A673 (cell line): ENCODE measurements at regions not wholly inside any gene's neighbourhood (a gene's known extent, or its start where the extent isn't known, plus 50 kb on each side); places are given as distances from the start of the nearest gene placed in this dataset.
A peak's percentile ranks its signal among the peaks of the same experiment; 100 is the strongest.

Source experiments
- BruUV-seq: library from RNA; stranded (reverse); fragments of 400-500 nt; replicated peaks from 2 replicates; lab custom pipeline; 2021; lab: Mats Ljungman, UMichigan
- CTCF ChIA-PET: fragments of 300-600 bp; sonication (Branson Sonifier 250); formaldehyde crosslinking; loops from one replicate; lab custom pipeline; 2022; ENCODE audit warnings: antibody characterized with exemption; lab: Charles Lee
- POLR2A ChIA-PET: fragments of 300-600 bp; sonication (Branson Sonifier 250); formaldehyde crosslinking; loops from one replicate; lab custom pipeline; 2022; ENCODE audit warnings: antibody characterized with exemption; ENCODE audit not compliant: low non-redundant PET; lab: Charles Lee
- DNase-seq: peaks from one replicate; pipeline ENCODE4 v3.0.0-alpha.2; 2015; ENCODE audit warnings: low spot score
- H3K27ac ChIP-seq: fragments of 200-600 bp; sonication (generic); 2 replicates; pipeline ENCODE4 v1.5.1; 2016; ENCODE audit warnings: mixed run types, low read depth, mild to moderate bottlenecking, mixed read lengths, antibody characterized with exemption, low read length; ENCODE audit not compliant: poor library complexity, severe bottlenecking
- H3K27me3 ChIP-seq: fragments of 200-600 bp; sonication (generic); replicated peaks from 2 replicates; pipeline ENCODE4 v1.6.1; 2017; ENCODE audit warnings: mixed run types, low read depth, mild to moderate bottlenecking, mixed read lengths, antibody characterized with exemption, low read length; ENCODE audit not compliant: insufficient read depth, poor library complexity
- H3K36me3 ChIP-seq: fragments of 200-600 bp; sonication (generic); 2 replicates; pipeline ENCODE4 v1.6.1; 2016; ENCODE audit warnings: mixed run types, mild to moderate bottlenecking, mixed read lengths, antibody characterized with exemption, low read length; ENCODE audit not compliant: insufficient read depth, poor library complexity, severe bottlenecking
- H3K4me1 ChIP-seq: fragments of 200-600 bp; sonication (generic); 2 replicates; pipeline ENCODE4 v1.6.1; 2017; ENCODE audit warnings: mixed run types, mild to moderate bottlenecking, mixed read lengths, antibody characterized with exemption, low read length; ENCODE audit not compliant: insufficient read depth, poor library complexity, severe bottlenecking
- H3K4me3 ChIP-seq: fragments of 200-600 bp; sonication (generic); 2 replicates; pipeline ENCODE4 v1.5.1; 2016; ENCODE audit warnings: low read depth, mixed run types, mild to moderate bottlenecking, mixed read lengths, low read length; ENCODE audit not compliant: poor library complexity, severe bottlenecking
- H3K9me3 ChIP-seq: fragments of 200-600 bp; sonication (generic); 2 replicates; pipeline ENCODE4 v1.6.1; 2016; ENCODE audit warnings: mixed run types, low read depth, mild to moderate bottlenecking, mixed read lengths, antibody characterized with exemption, low read length; ENCODE audit not compliant: poor library complexity, severe bottlenecking
- EZH2 ChIP-seq: fragments of 200-600 bp; sonication (generic); IDR thresholded peaks from 2 replicates; pipeline ENCODE4 v1.6.1; 2017; ENCODE audit warnings: borderline replicate concordance, low read depth, mild to moderate bottlenecking, mixed read lengths, antibody characterized with exemption, low read length; ENCODE audit not compliant: poor library complexity, severe bottlenecking
- intact Hi-C: fragments of 100-400 bp; cut with micrococcal nuclease; formaldehyde crosslinking; loops from one replicate; pipeline ENCODE4 v1.10.0; 2022; ENCODE audit not compliant: unreplicated experiment
- TF ChIP-seq, protein P1 (sequence below): fragments of 300-800, 200-600 bp; sonication (generic); conservative IDR thresholded peaks from 2 replicates; pipeline ENCODE4 v1.5.1; 2017; ENCODE audit warnings: low read depth, mild to moderate bottlenecking, antibody characterized with exemption, low read length, moderate library complexity, mixed read lengths

GRCh38 chr12:48280572-48280971 is 70.1 kb downstream of the ZNF641 start:
- Histone ChIP-seq H3K9me3 (peaks cover 12% of the 10 kb centered on the region), H3K36me3 (no peaks in the 10 kb centered on the region), H3K27ac (no peak overlapping the region), H3K27me3 (no peaks in the 10 kb centered on the region), H3K4me3 (no peak overlapping the region), H3K4me1 (peaks cover 5% of the 10 kb centered on the region)
- DNase-seq = no peak
- ChIA-PET POLR2A (no interaction called here), CTCF (no interaction called here)
- intact Hi-C loops = no loop called here
- no TSS peak for BruUV-seq
- TF ChIP-seq, protein P1, sequence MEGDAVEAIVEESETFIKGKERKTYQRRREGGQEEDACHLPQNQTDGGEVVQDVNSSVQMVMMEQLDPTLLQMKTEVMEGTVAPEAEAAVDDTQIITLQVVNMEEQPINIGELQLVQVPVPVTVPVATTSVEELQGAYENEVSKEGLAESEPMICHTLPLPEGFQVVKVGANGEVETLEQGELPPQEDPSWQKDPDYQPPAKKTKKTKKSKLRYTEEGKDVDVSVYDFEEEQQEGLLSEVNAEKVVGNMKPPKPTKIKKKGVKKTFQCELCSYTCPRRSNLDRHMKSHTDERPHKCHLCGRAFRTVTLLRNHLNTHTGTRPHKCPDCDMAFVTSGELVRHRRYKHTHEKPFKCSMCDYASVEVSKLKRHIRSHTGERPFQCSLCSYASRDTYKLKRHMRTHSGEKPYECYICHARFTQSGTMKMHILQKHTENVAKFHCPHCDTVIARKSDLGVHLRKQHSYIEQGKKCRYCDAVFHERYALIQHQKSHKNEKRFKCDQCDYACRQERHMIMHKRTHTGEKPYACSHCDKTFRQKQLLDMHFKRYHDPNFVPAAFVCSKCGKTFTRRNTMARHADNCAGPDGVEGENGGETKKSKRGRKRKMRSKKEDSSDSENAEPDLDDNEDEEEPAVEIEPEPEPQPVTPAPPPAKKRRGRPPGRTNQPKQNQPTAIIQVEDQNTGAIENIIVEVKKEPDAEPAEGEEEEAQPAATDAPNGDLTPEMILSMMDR = no peak
- no peak for TF ChIP-seq EZH2

DNA sequence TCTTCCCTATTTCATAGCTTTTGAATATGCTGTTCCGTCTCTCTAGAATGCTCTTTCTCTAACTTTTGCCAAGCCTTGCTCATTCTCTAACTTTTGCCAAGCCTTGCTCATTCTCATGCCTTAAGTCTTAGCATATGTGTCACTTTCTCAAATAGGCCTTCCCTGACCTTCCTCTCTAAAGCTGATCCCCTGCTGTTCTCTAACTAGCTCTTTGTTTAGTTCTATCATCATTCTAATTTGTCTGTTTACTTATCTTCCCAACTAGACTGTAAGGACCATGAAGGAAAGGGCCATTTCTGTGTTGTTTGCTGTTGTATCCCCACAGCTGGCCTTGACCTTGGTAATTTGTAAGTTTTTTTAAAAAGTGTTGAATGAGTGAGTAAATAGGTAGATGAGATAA is 71.1 kb downstream of the ZNF641 start:
- H3K4me3 ChIP-seq = no peak overlapping the region
- peak; percentile 14 for DNase-seq
- H3K27ac ChIP-seq = no peak overlapping the region
- no peaks in the 10 kb centered on the region for H3K27me3 ChIP-seq
- no TSS peak for BruUV-seq
- TF ChIP-seq EZH2 = no peak
- TF ChIP-seq, protein P1 = no peak
- intact Hi-C loops = no loop called here
- POLR2A ChIA-PET = no interaction called here
- CTCF ChIA-PET = no interaction called here
- H3K36me3 ChIP-seq = no peaks in the 10 kb centered on the region
- H3K9me3 ChIP-seq = peaks cover 12% of the 10 kb centered on the region
- peaks cover 5% of the 10 kb centered on the region for H3K4me1 ChIP-seq

- Histone ChIP-seq H3K36me3 (no peaks in the 10 kb centered on the region), H3K27ac (no peak overlapping the region), H3K9me3 (peaks cover 12% of the 10 kb centered on the region), H3K4me3 (no peak overlapping the region), H3K27me3 (no peaks in the 10 kb centered on the region), H3K4me1 (peaks cover 5% of the 10 kb centered on the region)
- DNase-seq = no peak
- no TSS peak for BruUV-seq
- POLR2A ChIA-PET = no interaction called here
- CTCF ChIA-PET = no interaction called here
- TF ChIP-seq, protein P1 = no peak
- no peak for TF ChIP-seq EZH2
- intact Hi-C loops = no loop called here
These were observed 71.6 kb downstream of the ZNF641 start for GRCh38 chr12:48279101-48279500.
